WTC11 (cell line): ENCODE measurements at regions not wholly inside any gene's neighbourhood (a gene's known extent, or its start where the extent isn't known, plus 50 kb on each side); places are given as distances from the start of the nearest gene placed in this dataset.

Experiments used
- ATAC-seq: fragments of 200-7000 bp; cut with Tn5 transposase; 2 replicates; pipeline ENCODE4 v1.10.0; 2021; ENCODE audit warnings: mild to moderate bottlenecking, moderate library complexity
- CTCF ChIA-PET: fragments of 300-600 bp; sonication (Branson Sonifier 250); formaldehyde crosslinking; loops from one replicate; lab custom pipeline; 2021; ENCODE audit warnings: antibody characterized with exemption; lab: Charles Lee
- POLR2A ChIA-PET: fragments of 350-600 bp; sonication (Branson Sonifier 250); formaldehyde crosslinking; loops from one replicate; lab custom pipeline; 2021; ENCODE audit warnings: antibody characterized with exemption; lab: Charles Lee
- DNase-seq: peaks from one replicate; pipeline ENCODE4 v3.0.0; 2021; ENCODE audit warnings: low spot score
- H3K27ac Mint-ChIP-seq: 2 replicates; pipeline ENCODE4 v1.8.0; 2021; ENCODE audit warnings: mixed read lengths
- H3K27me3 Mint-ChIP-seq: 2 replicates; pipeline ENCODE4 v1.8.0; 2021; ENCODE audit warnings: low read depth, mild to moderate bottlenecking, moderate library complexity, mixed read lengths
- H3K36me3 Mint-ChIP-seq: 2 replicates; pipeline ENCODE4 v1.8.0; 2021; ENCODE audit warnings: mixed read lengths
- H3K4me1 Mint-ChIP-seq: 2 replicates; pipeline ENCODE4 v1.8.0; 2022; ENCODE audit warnings: mixed read lengths
- H3K4me3 Mint-ChIP-seq: 2 replicates; pipeline ENCODE4 v1.8.0; 2021; ENCODE audit warnings: mild to moderate bottlenecking, moderate library complexity, mixed read lengths
- H3K9me3 Mint-ChIP-seq: 2 replicates; pipeline ENCODE4 v1.8.0; 2021; ENCODE audit warnings: mixed read lengths
- ARID4B ChIP-seq: sonication (generic); formaldehyde crosslinking; IDR thresholded peaks from 2 replicates; pipeline ENCODE4 v1.8.0; 2023; ENCODE audit warnings: missing genetic modification reagents, mild to moderate bottlenecking, borderline replicate concordance
- ATF1 ChIP-seq: sonication (generic); formaldehyde crosslinking; IDR thresholded peaks from 2 replicates; pipeline ENCODE4 v1.8.1; 2023; ENCODE audit warnings: mild to moderate bottlenecking, moderate library complexity, missing genetic modification reagents
- CDX4 ChIP-seq: fragments of 250-450 bp; sonication (Bioruptor Pico); IDR thresholded peaks from 2 replicates; pipeline ENCODE4 v1.9.0; 2021; ENCODE audit warnings: moderate library complexity, mild to moderate bottlenecking, inconsistent platforms, borderline replicate concordance
- EMX1 ChIP-seq: fragments of 250-450 bp; sonication (Bioruptor Pico); IDR thresholded peaks from 2 replicates; pipeline ENCODE4 v1.8.0; 2021; ENCODE audit warnings: mild to moderate bottlenecking
- ERG ChIP-seq: fragments of 250-450 bp; sonication (Bioruptor Pico); IDR thresholded peaks from 2 replicates; pipeline ENCODE4 v1.8.0; 2021; ENCODE audit warnings: mild to moderate bottlenecking
- FOXP4 ChIP-seq: sonication (generic); formaldehyde crosslinking; IDR thresholded peaks from 2 replicates; pipeline ENCODE4 v1.8.0; 2022; ENCODE audit warnings: mild to moderate bottlenecking, missing genetic modification reagents
- GTF2I ChIP-seq: fragments of 250-450 bp; sonication (Bioruptor Pico); conservative IDR thresholded peaks from 2 replicates; pipeline ENCODE4 v1.4.0; 2021; ENCODE audit warnings: mild to moderate bottlenecking
- MXD4 ChIP-seq: fragments of 250-450 bp; sonication (Bioruptor Pico); IDR thresholded peaks from 2 replicates; pipeline ENCODE4 v1.8.0; 2021; ENCODE audit warnings: mild to moderate bottlenecking, moderate library complexity, borderline replicate concordance
- NFE2L1 ChIP-seq: sonication (generic); formaldehyde crosslinking; IDR thresholded peaks from 2 replicates; pipeline ENCODE4 v1.8.1; 2023; ENCODE audit warnings: missing genetic modification reagents
- NR3C1 ChIP-seq: sonication (generic); formaldehyde crosslinking; conservative IDR thresholded peaks from 2 replicates; pipeline ENCODE4 v1.8.1; 2023; ENCODE audit warnings: low read depth, mild to moderate bottlenecking, missing genetic modification reagents
- OVOL2 ChIP-seq: fragments of 250-450 bp; sonication (Bioruptor Pico); IDR thresholded peaks from 2 replicates; pipeline ENCODE4 v1.9.0; 2021; ENCODE audit warnings: mild to moderate bottlenecking, borderline replicate concordance
- PRDM15 ChIP-seq: sonication (generic); formaldehyde crosslinking; IDR thresholded peaks from 2 replicates; pipeline ENCODE4 v1.8.0; 2022; ENCODE audit warnings: missing genetic modification reagents
- RELA ChIP-seq: sonication (generic); formaldehyde crosslinking; IDR thresholded peaks from 2 replicates; pipeline ENCODE4 v1.8.1; 2022; ENCODE audit warnings: missing genetic modification reagents, mild to moderate bottlenecking, borderline replicate concordance
- SMAD3 ChIP-seq: sonication (generic); formaldehyde crosslinking; IDR thresholded peaks from 2 replicates; pipeline ENCODE4 v1.8.0; 2022; ENCODE audit warnings: missing genetic modification reagents, mild to moderate bottlenecking, borderline replicate concordance
- SOX15 ChIP-seq: fragments of 250-450 bp; sonication (Bioruptor Pico); IDR thresholded peaks from 2 replicates; pipeline ENCODE4 v1.9.0; 2021; ENCODE audit warnings: mild to moderate bottlenecking
- TCF7 ChIP-seq: sonication (generic); formaldehyde crosslinking; IDR thresholded peaks from 2 replicates; pipeline ENCODE4 v1.8.0; 2022; ENCODE audit warnings: mild to moderate bottlenecking, low read depth, missing genetic modification reagents, moderate library complexity
- ZBTB21 ChIP-seq: sonication (generic); formaldehyde crosslinking; IDR thresholded peaks from 2 replicates; pipeline ENCODE4 v1.8.1; 2023; ENCODE audit warnings: mild to moderate bottlenecking, missing genetic modification reagents, borderline replicate concordance
- ZBTB43 ChIP-seq: sonication (generic); formaldehyde crosslinking; IDR thresholded peaks from 2 replicates; pipeline ENCODE4 v1.8.1; 2023; ENCODE audit warnings: mild to moderate bottlenecking, missing genetic modification reagents
- ZNF232 ChIP-seq: sonication (generic); formaldehyde crosslinking; IDR thresholded peaks from 2 replicates; pipeline ENCODE4 v1.8.0; 2022; ENCODE audit warnings: mild to moderate bottlenecking, missing genetic modification reagents
- ZNF396 ChIP-seq: fragments of 250-450 bp; sonication (Bioruptor Pico); IDR thresholded peaks from 2 replicates; pipeline ENCODE4 v1.8.0; 2021; ENCODE audit warnings: mild to moderate bottlenecking, moderate library complexity, borderline replicate concordance
- ZNF423 ChIP-seq: fragments of 250-450 bp; sonication (Bioruptor Pico); IDR thresholded peaks from 2 replicates; pipeline ENCODE4 v2.1.2; 2022; ENCODE audit warnings: mild to moderate bottlenecking, moderate library complexity
- ZSCAN18 ChIP-seq: fragments of 250-450 bp; sonication (Bioruptor Pico); IDR thresholded peaks from 2 replicates; pipeline ENCODE4 v2.1.2; 2022; ENCODE audit warnings: mild to moderate bottlenecking, moderate library complexity

- TF ChIP-seq ARID4B (no peak), TCF7 (CRISPR knock-in tag) (no peak)
These were observed 188.9 kb upstream of the NTF3 start (continued) for GRCh38 chr12:5243014-5243413.

- 0 out of 2 replicates have a peak overlapping the region, but pooled peaks have one; percentile 18 for H3K27ac Mint-ChIP-seq
- H3K4me1 Mint-ChIP-seq = peaks cover 49% of the 10 kb centered on the region
- CTCF ChIA-PET = interaction anchor here (1.2 kb wide), 1 partner anchor 184 kb away, joined by 3 read pairs; no protein-coding TSS in a partner anchor
- TF ChIP-seq PRDM15 (CRISPR knock-in tag) (no peak), MXD4 (CRISPR knock-in tag) (no peak), GTF2I (no peak), SMAD3 (CRISPR knock-in tag) (no peak), FOXP4 (CRISPR knock-in tag) (no peak), NFE2L1 (CRISPR knock-in tag) (no peak), ATF1 (CRISPR knock-in tag) (no peak), ZBTB43 (no peak), ZBTB21 (CRISPR knock-in tag) (no peak), CDX4 (CRISPR knock-in tag) (no peak), ZSCAN18 (CRISPR knock-in tag) (no peak), ZNF232 (CRISPR knock-in tag) (no peak), RELA (no peak), ZNF396 (no peak), NR3C1 (CRISPR knock-in tag) (no peak), OVOL2 (no peak), ERG (no peak), EMX1 (CRISPR knock-in tag) (no peak), SOX15 (CRISPR knock-in tag) (no peak), ZNF423 (CRISPR knock-in tag) (no peak)
- H3K4me3 Mint-ChIP-seq = no peak overlapping the region
- 0 out of 2 replicates have a peak, but pooled peaks cover 5% of the 10 kb centered on the region for H3K27me3 Mint-ChIP-seq
- DNase-seq (peak; percentile 21), ATAC-seq (peak; percentile 58)
- H3K36me3 Mint-ChIP-seq = peaks cover 3% of the 10 kb centered on the region; the same call in 1 of the 2 replicates
- POLR2A ChIA-PET = no interaction called here
- peaks cover 7% of the 10 kb centered on the region for H3K9me3 Mint-ChIP-seq
These were observed 187.4 kb upstream of the NTF3 start for GRCh38 chr12:5244513-5244972.
